CD4-positive, alpha-beta T cell (primary cell): ENCODE measurements at regions not wholly inside any gene's neighbourhood (a gene's known extent, or its start where the extent isn't known, plus 50 kb on each side); places are given as distances from the start of the nearest gene placed in this dataset.

Source experiments
- ATAC-seq: fragments of 200-7000 bp; cut with Tn5 transposase; one replicate; pipeline ENCODE4 v1.10.0; 2022; ENCODE audit warnings: mild to moderate bottlenecking; ENCODE audit not compliant: poor library complexity
- CTCF ChIA-PET: fragments of 350-600 bp; sonication (Branson Sonifier 250); formaldehyde crosslinking; loops from one replicate; lab custom pipeline; 2021; ENCODE audit warnings: antibody characterized with exemption, inconsistent platforms; lab: Charles Lee
- POLR2A ChIA-PET: fragments of 350-600 bp; sonication (Branson Sonifier 250); formaldehyde crosslinking; loops from one replicate; lab custom pipeline; 2021; ENCODE audit warnings: antibody characterized with exemption, inconsistent platforms; lab: Charles Lee
- DNase-seq, 14 experiments: peaks; one replicate each; pipeline ENCODE4 v3.0.0-alpha.2; 2013 to 2020; ENCODE audit warnings: mixed read lengths in 2 of 14
- H3K27ac ChIP-seq, 2 donors: one replicate each; pipeline versions ENCODE4 v1.5.1 to v1.7.0; 2013; ENCODE audit warnings: low read length in 2 of 2, low read depth in 1 of 2, mild to moderate bottlenecking in 1 of 2
- H3K27me3 ChIP-seq, 2 experiments: 1 replicate in 1 of 2; 2 replicates in 1 of 2; pipeline versions ENCODE4 v1.6.1 to v1.7.0; 2013; ENCODE audit warnings: low read length in 2 of 2, control low read depth in 1 of 2, mild to moderate bottlenecking in 1 of 2, moderate library complexity in 1 of 2; ENCODE audit not compliant: insufficient read depth in 2 of 2, control insufficient read depth in 1 of 2
- H3K36me3 ChIP-seq: one replicate; pipeline ENCODE4 v1.6.1; 2013; ENCODE audit warnings: low read length, control low read depth; ENCODE audit not compliant: insufficient read depth
- H3K4me1 ChIP-seq: one replicate; pipeline ENCODE4 v1.6.1; 2013; ENCODE audit warnings: low read length, control low read depth; ENCODE audit not compliant: insufficient read depth
- H3K4me3 ChIP-seq: one replicate; pipeline ENCODE4 v1.5.1; 2013; ENCODE audit warnings: mild to moderate bottlenecking, low read length, moderate library complexity
- H3K9me3 ChIP-seq, 2 experiments: 1 replicate in 1 of 2; 2 replicates in 1 of 2; pipeline versions ENCODE4 v1.6.1 to v1.7.0; 2013; ENCODE audit warnings: low read length in 2 of 2, mild to moderate bottlenecking in 2 of 2, control low read depth in 1 of 2, moderate library complexity in 1 of 2; ENCODE audit not compliant: control insufficient read depth in 1 of 2, insufficient read depth in 1 of 2
- H3K27ac Mint-ChIP-seq: one replicate; pipeline ENCODE4 v1.8.0; 2020; ENCODE audit warnings: mixed read lengths
- H3K27me3 Mint-ChIP-seq: one replicate; pipeline ENCODE4 v1.8.0; 2021; ENCODE audit warnings: mixed read lengths
- H3K36me3 Mint-ChIP-seq: one replicate; pipeline ENCODE4 v1.8.0; 2021; ENCODE audit warnings: low read depth, mixed read lengths
- H3K4me1 Mint-ChIP-seq: one replicate; pipeline ENCODE4 v1.8.0; 2021; ENCODE audit warnings: low read depth, mixed read lengths
- H3K4me3 Mint-ChIP-seq: one replicate; pipeline ENCODE4 v1.8.0; 2020; ENCODE audit warnings: mild to moderate bottlenecking, mixed read lengths
- H3K9me3 Mint-ChIP-seq: one replicate; pipeline ENCODE4 v1.8.0; 2020; ENCODE audit warnings: mixed read lengths
- CTCF ChIP-seq: fragments of 200-600 bp; IDR thresholded peaks from one replicate; pipeline ENCODE4 v1.8.0; 2022; ENCODE audit warnings: antibody characterized with exemption, mild to moderate bottlenecking
- intact Hi-C, 2 experiments: fragments of 100-400 bp; cut with DNase I in 1 of 2; cut with micrococcal nuclease in 1 of 2; formaldehyde crosslinking; loops; one replicate each; pipeline versions ENCODE4 v1.15.1 to v1.9.0; 2023 to 2025; cut with DNase I, micrococcal nuclease

GRCh38 chr17:54021418-54021817 is 198.7 kb downstream of the KIF2B start:
- Histone ChIP-seq H3K27me3 (no peaks in the 10 kb centered on the region), H3K9me3 (no peaks in the 10 kb centered on the region), H3K36me3 (no peaks in the 10 kb centered on the region), H3K4me1 (no peaks in the 10 kb centered on the region), H3K27ac (no peak overlapping the region), H3K4me3 (no peak overlapping the region)
- Mint-ChIP-seq H3K4me3 (no peak overlapping the region), H3K36me3 (no peaks in the 10 kb centered on the region), H3K4me1 (no peaks in the 10 kb centered on the region), H3K27me3 (no peaks in the 10 kb centered on the region), H3K9me3 (peaks cover 24% of the 10 kb centered on the region), H3K27ac (no peak overlapping the region)
- ATAC-seq, result no peak
- ChIA-PET CTCF (no interaction called here), POLR2A (no interaction called here)
- DNase-seq, result no peak
- intact Hi-C loops, result no loop called here
- TF ChIP-seq CTCF, result no peak

GRCh38 chr17:54028986-54029580 is 206.4 kb downstream of the KIF2B start:
- H3K27me3 Mint-ChIP-seq, result no peaks in the 10 kb centered on the region
- H3K4me1 ChIP-seq, result no peaks in the 10 kb centered on the region
- ATAC-seq (no peak), DNase-seq (no peak)
- H3K36me3 ChIP-seq, result no peaks in the 10 kb centered on the region
- H3K27ac ChIP-seq, result no peak overlapping the region
- H3K36me3 Mint-ChIP-seq, result no peaks in the 10 kb centered on the region
- H3K4me3 ChIP-seq, result no peak overlapping the region
- H3K9me3 ChIP-seq, result peaks cover 0 to 13% of the 10 kb centered on the region in 2 experiments
- H3K27me3 ChIP-seq, result no peaks in the 10 kb centered on the region
- no peak for TF ChIP-seq CTCF
- no peak overlapping the region for H3K4me3 Mint-ChIP-seq
- CTCF ChIA-PET, result no interaction called here
- H3K4me1 Mint-ChIP-seq, result no peaks in the 10 kb centered on the region
- POLR2A ChIA-PET, result no interaction called here
- no peak overlapping the region for H3K27ac Mint-ChIP-seq
- intact Hi-C loops, result no loop called here
- peaks cover 15% of the 10 kb centered on the region for H3K9me3 Mint-ChIP-seq

- Mint-ChIP-seq H3K4me3 (no peak overlapping the region), H3K9me3 (peaks cover 14% of the 10 kb centered on the region), H3K27ac (no peak overlapping the region), H3K4me1 (no peaks in the 10 kb centered on the region), H3K36me3 (no peaks in the 10 kb centered on the region), H3K27me3 (no peaks in the 10 kb centered on the region)
- TF ChIP-seq CTCF, result no peak
- ATAC-seq (no peak), DNase-seq (no peak)
- H3K36me3 ChIP-seq, result no peaks in the 10 kb centered on the region
- H3K27me3 ChIP-seq, result no peaks in the 10 kb centered on the region
- no peaks in the 10 kb centered on the region for H3K4me1 ChIP-seq
- CTCF ChIA-PET, result no interaction called here
- H3K9me3 ChIP-seq, result peaks cover 0 to 13% of the 10 kb centered on the region in 2 experiments
- H3K4me3 ChIP-seq, result no peak overlapping the region
- intact Hi-C loops, result no loop called here
- H3K27ac ChIP-seq, result no peak overlapping the region
- POLR2A ChIA-PET, result no interaction called here
Measured at GRCh38 chr17:54029986-54030385, 207.3 kb downstream of the KIF2B start.
